IPS DF 6.9 (cell line): ENCODE measurements at regions not wholly inside any gene's neighbourhood (a gene's known extent, or its start where the extent isn't known, plus 50 kb on each side); places are given as distances from the start of the nearest gene placed in this dataset.
"Not testable (repeated sequence)": the region's sequence is repeated elsewhere in the genome, so short reads cannot be mapped to it uniquely, and the experiment has no call there.

ENCODE experiments used
- DNase-seq: peaks from one replicate; pipeline ENCODE4 v3.0.0-alpha.2; 2013; ENCODE audit warnings: low read depth, low spot score
- H3K27ac ChIP-seq: one replicate; pipeline ENCODE4 v1.5.1; 2013; ENCODE audit warnings: low read length, control low read depth
- H3K27me3 ChIP-seq: 2 replicates; pipeline ENCODE4 v1.6.1; 2013; ENCODE audit warnings: mild to moderate bottlenecking, low read length; ENCODE audit not compliant: control insufficient read depth, insufficient read depth
- H3K36me3 ChIP-seq: 2 replicates; pipeline ENCODE4 v1.6.1; 2013; ENCODE audit warnings: low read length; ENCODE audit not compliant: control insufficient read depth, insufficient read depth
- H3K4me1 ChIP-seq: 2 replicates; pipeline ENCODE4 v1.6.1; 2013; ENCODE audit warnings: low read length; ENCODE audit not compliant: control insufficient read depth, insufficient read depth
- H3K4me3 ChIP-seq: 2 replicates; pipeline ENCODE4 v1.5.1; 2013; ENCODE audit warnings: mild to moderate bottlenecking, low read length
- H3K9me3 ChIP-seq: 2 replicates; pipeline ENCODE4 v1.6.1; 2013; ENCODE audit warnings: low read length, inconsistent platforms; ENCODE audit not compliant: control insufficient read depth, insufficient read depth
- WGBS: extraction: QIAGEN DNeasy Blood & Tissue Kit; methylation state at CpG from one replicate; pipeline ENCODE4 v1.1.7; 2013; ENCODE audit warnings: mixed read lengths, missing lambda C conversion rate; ENCODE audit not compliant: insufficient read length, insufficient coverage; 5-methylcytosine and 5-hydroxymethylcytosine counted together

DNA sequence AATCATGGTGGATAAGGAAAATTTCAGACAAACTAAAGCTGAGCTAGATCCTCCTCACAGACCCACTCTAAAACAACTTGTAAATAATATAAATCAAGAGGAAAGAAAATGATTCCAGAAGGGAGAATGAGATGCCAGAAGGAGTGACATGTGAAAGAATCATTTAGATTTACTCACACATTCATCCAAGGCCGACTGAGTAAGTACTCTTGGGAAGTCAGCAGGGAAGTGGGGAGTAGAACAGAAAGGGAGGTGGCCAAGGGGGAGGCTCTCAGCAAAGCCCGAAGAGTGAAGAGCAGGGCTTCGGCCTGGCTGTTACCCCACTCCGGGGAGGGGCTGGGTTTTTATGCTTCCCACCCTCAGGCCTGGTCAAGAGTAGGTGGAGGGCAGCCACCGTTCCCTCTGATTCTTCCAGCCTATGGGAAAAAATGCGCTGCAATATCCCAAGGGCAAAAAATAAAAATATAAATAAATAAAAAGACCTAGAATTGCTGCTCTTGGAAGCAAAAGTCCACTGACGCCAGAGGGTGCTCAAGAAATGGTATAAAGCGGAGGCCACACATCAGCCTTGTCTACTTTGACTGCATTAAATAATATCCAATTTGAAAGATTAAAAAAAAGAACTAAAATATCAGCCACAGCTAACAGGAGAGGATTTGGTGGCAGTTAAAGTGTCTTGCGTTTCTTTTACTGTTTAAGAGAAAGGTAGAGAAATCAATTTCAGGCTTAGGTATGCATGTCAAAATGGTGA, 110.2 kb upstream of the COL5A1 start:
- no peak for DNase-seq
- Histone ChIP-seq H3K4me1 (no peaks in the 10 kb centered on the region; the same call in 1 of the 2 replicates), H3K27me3 (no peaks in the 10 kb centered on the region), H3K27ac (no peak overlapping the region), H3K9me3 (no peaks in the 10 kb centered on the region), H3K36me3 (no peaks in the 10 kb centered on the region), H3K4me3 (no peak overlapping the region)
- no CpG with 5 or more reads among the region's 9 CpGs for WGBS

DNA sequence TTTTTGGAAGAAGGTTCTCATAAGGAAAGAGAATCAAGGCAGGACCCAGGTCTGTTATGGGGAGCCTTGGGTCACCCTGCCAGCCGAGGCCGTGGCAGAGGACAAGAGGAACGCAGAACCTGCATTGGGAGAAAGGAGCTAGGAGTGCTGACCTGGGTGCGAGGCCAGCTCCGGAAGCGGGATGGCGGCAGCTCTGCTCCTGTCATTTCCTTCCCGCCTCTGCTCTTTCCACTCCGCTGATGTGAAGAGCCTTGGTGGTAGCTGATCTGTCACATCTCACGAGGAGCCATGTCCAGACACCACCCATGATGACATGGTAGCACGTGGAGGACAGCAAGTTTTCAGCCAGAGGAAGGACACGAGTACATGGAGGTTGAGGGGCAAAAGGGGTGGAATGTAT, 109.5 kb upstream of the COL5A1 start:
- no peaks in the 10 kb centered on the region for H3K9me3 ChIP-seq

DNA sequence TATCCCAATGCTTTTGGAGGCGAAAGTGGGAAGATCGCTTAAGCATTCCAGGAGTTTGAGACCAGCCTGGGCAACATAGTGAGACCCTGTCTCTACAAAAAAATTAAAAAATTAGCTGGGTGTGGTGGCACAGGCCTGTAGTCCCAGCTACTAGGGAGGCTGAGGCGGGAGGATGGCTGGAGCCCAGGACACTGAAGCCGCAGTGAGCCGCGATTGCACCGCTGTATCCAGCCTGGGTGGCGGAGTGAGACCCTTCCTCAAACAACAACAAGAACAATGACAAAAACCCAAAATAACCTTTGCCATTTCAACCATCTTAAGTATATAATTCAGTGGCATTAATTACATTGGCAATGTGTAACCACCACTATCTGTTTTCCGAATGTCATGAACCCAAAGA, 108.9 kb upstream of the COL5A1 start:
- no CpG with 5 or more reads among the region's 9 CpGs for WGBS
- not testable (repeated sequence) for DNase-seq, H3K36me3 ChIP-seq, H3K9me3 ChIP-seq, H3K4me3 ChIP-seq, H3K4me1 ChIP-seq, H3K27ac ChIP-seq, H3K27me3 ChIP-seq

More for the DNA sequence above, 109.5 kb upstream of the COL5A1 start:
- Histone ChIP-seq H3K27me3 (no peaks in the 10 kb centered on the region), H3K36me3 (no peaks in the 10 kb centered on the region), H3K4me1 (no peaks in the 10 kb centered on the region; the same call in 1 of the 2 replicates), H3K27ac (no peak overlapping the region), H3K4me3 (no peak overlapping the region)
- DNase-seq, result no peak
- no CpG with 5 or more reads among the region's 12 CpGs for WGBS

DNA sequence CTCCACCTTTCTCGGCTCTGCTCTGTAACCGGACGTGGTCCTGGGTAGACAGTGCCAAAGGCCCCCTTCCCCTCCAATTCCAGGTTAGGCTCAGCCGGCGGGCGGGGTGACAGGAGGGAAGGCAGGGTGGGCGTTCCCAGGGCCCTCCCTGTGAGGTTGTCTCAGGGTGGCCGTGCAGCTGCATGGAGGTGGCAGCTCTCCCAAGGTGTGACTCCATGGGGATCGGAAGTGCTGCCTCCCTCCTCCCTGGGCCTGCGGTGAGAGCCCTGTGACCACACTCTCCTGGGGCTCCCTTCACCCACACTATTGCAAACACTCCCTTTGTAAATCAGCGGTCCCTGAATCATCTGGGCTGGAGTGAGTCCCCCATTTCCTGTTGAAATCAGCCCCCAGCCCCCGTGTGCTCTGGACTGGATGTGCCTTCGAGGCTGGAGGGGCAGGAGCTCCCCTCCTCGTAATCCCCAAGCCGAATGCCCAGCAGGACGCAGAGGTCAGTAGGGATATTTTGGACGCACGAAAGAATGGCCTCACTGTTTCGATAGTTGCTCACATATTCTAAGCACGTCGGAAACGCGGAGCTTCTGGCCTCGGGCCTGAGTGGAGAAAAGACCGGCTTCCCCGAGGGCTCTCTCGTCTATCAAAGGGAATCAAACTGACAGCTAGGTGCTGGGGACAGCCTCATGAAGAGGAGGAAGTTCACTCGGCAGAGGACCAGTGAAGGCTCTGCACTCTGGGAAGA, 107.6 kb upstream of the COL5A1 start:
- Histone ChIP-seq H3K36me3 (no peaks in the 10 kb centered on the region), H3K27ac (no peak overlapping the region), H3K9me3 (no peaks in the 10 kb centered on the region), H3K27me3 (no peaks in the 10 kb centered on the region), H3K4me1 (no peaks in the 10 kb centered on the region; the same call in 1 of the 2 replicates), H3K4me3 (no peak overlapping the region)
- DNase-seq, result no peak
- no CpG with 5 or more reads among the region's 28 CpGs for WGBS

DNA sequence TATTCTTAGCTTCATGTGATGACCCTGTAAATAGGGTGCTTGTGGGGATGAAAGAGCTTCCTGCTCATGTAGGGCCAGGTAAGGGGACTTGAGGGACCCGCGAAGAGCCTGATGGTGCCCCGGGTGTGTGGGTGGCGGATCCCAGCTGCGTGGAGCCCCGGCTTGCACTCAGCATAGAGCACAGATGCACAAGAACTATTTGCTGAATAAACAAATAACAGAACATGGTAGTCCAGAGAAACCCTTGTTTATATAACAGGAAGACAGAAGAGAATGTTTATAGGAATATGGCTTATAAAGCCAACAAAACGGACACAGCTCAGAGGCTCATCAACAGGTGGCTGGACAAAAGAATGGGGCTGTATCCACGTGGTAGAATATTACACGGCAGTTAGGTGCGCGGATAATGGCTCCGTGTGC, 106.9 kb upstream of the COL5A1 start:
- no CpG with 5 or more reads among the region's 12 CpGs for WGBS
- Histone ChIP-seq H3K27me3 (no peaks in the 10 kb centered on the region), H3K4me3 (no peak overlapping the region), H3K36me3 (no peaks in the 10 kb centered on the region), H3K27ac (no peak overlapping the region), H3K9me3 (no peaks in the 10 kb centered on the region), H3K4me1 (no peaks in the 10 kb centered on the region; the same call in 1 of the 2 replicates)
- DNase-seq, result no peak

DNA sequence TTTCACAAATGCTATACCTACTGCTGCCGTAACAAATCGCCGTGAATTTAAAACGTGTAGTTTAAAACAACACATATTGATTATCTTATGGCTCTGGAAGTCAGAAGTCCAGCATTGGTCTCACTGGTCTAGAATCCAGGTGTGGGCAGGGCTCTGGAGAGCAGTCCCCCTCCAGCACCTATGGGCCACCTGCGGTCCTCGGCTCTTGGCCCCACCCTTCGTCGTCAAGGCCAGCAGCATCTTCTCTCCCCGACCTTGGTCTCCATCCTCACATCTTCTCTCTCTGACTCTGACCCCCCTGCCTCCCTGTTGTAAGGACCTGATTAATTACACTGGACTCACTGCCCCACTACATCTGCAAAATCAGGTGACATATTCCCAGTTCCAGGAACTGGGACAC, 106.4 kb upstream of the COL5A1 start:
- H3K36me3 ChIP-seq, result no peaks in the 10 kb centered on the region
- WGBS, result no CpG with 5 or more reads among the region's 9 CpGs
- H3K4me3 ChIP-seq, result no peak overlapping the region
- DNase-seq, result no peak
- H3K9me3 ChIP-seq, result no peaks in the 10 kb centered on the region
- no peaks in the 10 kb centered on the region for H3K27me3 ChIP-seq
- no peaks in the 10 kb centered on the region; the same call in 1 of the 2 replicates for H3K4me1 ChIP-seq
- H3K27ac ChIP-seq, result no peak overlapping the region

DNA sequence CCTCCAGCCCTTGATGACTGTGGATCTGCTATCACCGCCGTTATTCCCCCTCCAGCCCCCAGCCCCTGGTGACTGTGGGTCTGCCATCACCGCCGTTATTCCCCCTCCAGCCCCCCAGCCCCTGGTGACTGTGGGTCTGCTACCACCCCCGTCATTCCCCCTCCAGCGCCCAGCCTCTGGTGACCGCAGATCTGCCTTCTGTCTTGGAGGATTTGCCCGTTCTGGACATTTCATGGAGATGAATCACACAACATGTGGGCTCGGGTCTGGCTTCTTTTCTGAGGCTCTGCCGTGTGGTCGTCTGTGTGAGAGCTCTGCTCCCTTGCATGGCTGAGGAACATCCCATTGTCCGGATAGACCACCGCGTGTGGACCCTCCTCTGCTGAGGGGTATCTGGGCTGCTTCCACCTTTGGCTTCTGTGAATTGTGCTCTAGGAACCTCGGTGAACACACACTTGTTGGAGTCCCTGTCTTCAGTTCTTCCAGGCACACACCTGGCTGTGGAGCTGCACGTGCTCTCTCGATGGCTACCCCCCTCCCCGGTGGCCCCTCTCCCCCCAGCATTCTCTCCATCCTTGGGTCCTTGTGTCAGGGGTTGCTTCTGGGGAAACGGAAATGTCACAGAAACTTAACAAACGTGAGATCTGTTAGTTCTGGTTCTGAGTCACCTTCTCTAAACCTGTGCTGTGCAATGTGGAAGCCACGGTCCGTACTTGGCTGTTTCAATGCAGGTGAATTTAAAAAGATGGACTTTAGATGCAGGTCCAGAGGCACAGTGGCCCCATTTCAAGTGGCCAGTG, 105.3 kb upstream of the COL5A1 start:
- Histone ChIP-seq H3K27me3 (no peaks in the 10 kb centered on the region), H3K4me3 (no peak overlapping the region), H3K36me3 (no peaks in the 10 kb centered on the region), H3K27ac (no peak overlapping the region), H3K4me1 (no peaks in the 10 kb centered on the region; the same call in 1 of the 2 replicates), H3K9me3 (no peaks in the 10 kb centered on the region)
- no CpG with 5 or more reads among the region's 22 CpGs for WGBS
- DNase-seq, result no peak

DNA sequence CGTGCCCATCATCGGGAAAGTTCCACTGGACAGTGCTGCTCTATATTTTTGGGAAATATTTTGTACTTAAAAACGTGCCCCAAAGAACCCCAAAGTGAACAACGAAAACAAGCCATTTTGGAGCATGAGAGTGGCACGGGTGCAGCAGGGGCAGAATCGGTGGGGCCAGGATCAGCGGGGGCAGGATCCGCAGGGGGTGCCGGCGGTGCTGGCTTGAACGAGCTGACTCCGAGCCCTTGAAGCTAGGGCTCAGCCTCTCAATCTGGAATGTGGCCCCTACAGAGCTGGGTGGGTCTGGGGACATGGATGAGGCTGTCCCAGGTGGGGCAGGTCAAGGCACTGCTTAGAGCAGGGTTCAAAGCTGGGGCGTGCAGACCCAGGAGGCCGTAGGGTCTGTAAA, 104.7 kb upstream of the COL5A1 start:
- Histone ChIP-seq H3K27ac (no peak overlapping the region), H3K36me3 (no peaks in the 10 kb centered on the region), H3K27me3 (no peaks in the 10 kb centered on the region; the same call in 1 of the 2 replicates), H3K4me3 (no peak overlapping the region), H3K4me1 (no peaks in the 10 kb centered on the region; the same call in 1 of the 2 replicates), H3K9me3 (no peaks in the 10 kb centered on the region)
- WGBS, result no CpG with 5 or more reads among the region's 14 CpGs
- DNase-seq, result no peak

DNA sequence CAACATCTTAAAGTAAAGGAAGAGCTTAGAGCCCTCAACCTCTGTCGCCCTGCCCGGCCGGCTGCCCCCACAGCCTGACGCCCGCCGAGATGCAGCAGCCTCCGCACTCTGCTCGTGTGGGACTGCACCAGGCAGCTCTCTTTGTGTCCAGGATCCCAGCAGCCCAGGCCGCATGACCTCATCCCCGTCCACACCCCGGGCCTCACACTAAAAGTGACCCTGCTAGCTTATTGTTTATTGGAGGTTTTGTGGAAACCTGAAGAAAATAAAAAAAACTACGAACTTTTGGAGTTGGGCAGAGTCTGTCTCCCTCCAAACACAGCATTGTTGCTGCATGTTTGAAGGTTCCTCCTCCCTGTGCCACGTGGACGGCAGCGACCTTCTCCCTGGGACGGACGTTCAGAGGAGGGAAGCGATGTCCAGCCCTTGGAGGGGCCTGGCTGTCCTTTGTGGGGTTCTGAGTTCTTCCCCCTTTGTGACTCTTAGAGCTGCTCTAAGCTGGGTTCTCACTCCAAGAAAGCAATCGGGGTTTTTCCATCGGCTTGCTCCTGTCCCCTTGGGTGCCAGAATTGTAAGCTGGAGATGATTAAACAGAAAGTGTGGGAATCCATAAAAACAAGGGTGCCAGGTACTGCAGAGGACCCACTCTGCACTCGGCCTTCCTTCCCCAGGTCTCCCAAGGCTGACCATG, 103.5 kb upstream of the COL5A1 start:
- Histone ChIP-seq H3K9me3 (no peaks in the 10 kb centered on the region), H3K4me3 (no peak overlapping the region), H3K36me3 (no peaks in the 10 kb centered on the region), H3K4me1 (no peaks in the 10 kb centered on the region; the same call in 1 of the 2 replicates), H3K27ac (no peak overlapping the region), H3K27me3 (no peaks in the 10 kb centered on the region; the same call in 1 of the 2 replicates)
- WGBS, result no CpG with 5 or more reads among the region's 21 CpGs
- DNase-seq, result no peak
